KMS-11 (cell line): ENCODE measurements at regions not wholly inside any gene's neighbourhood (a gene's known extent, or its start where the extent isn't known, plus 50 kb on each side); places are given as distances from the start of the nearest gene placed in this dataset.

Experiments
- H2AFZ ChIP-seq: fragments of 200-600 bp; sonication (generic); 2 replicates; pipeline ENCODE4 v1.6.1; 2016; ENCODE audit warnings: antibody characterized with exemption, mixed run types, low read depth
- H3K27ac ChIP-seq: fragments of 200-600 bp; sonication (generic); 2 replicates; pipeline ENCODE4 v1.6.1; 2016; ENCODE audit warnings: mild to moderate bottlenecking, mixed run types
- H3K27me3 ChIP-seq: fragments of 200-600 bp; sonication (generic); 2 replicates; pipeline ENCODE4 v1.6.1; 2017; ENCODE audit warnings: mild to moderate bottlenecking, low read depth, mixed run types, moderate library complexity; ENCODE audit not compliant: insufficient read depth
- H3K36me3 ChIP-seq: fragments of 200-600 bp; sonication (generic); 2 replicates; pipeline ENCODE4 v1.6.1; 2017; ENCODE audit warnings: mild to moderate bottlenecking, mixed run types; ENCODE audit not compliant: insufficient read depth
- H3K4me1 ChIP-seq: fragments of 200-600 bp; sonication (generic); 2 replicates; pipeline ENCODE4 v1.6.1; 2016; ENCODE audit warnings: mild to moderate bottlenecking, low read depth, mixed run types; ENCODE audit not compliant: poor library complexity, severe bottlenecking
- H3K4me2 ChIP-seq: fragments of 200-600 bp; sonication (generic); 2 replicates; pipeline ENCODE4 v1.7.0; 2016; ENCODE audit warnings: mild to moderate bottlenecking, mixed run types
- H3K4me3 ChIP-seq: fragments of 200-600 bp; sonication (generic); IDR thresholded peaks from 2 replicates; pipeline ENCODE4 v1.6.1; 2017; ENCODE audit warnings: low read depth, low read length, mixed read lengths; ENCODE audit not compliant: insufficient read depth
- H3K79me2 ChIP-seq: fragments of 200-600 bp; sonication (generic); 2 replicates; pipeline ENCODE4 v1.6.1; 2016; ENCODE audit warnings: low read depth, mixed run types; ENCODE audit not compliant: insufficient read depth
- H3K9ac ChIP-seq: fragments of 200-600 bp; sonication (generic); 2 replicates; pipeline ENCODE4 v1.6.1; 2016; ENCODE audit warnings: mild to moderate bottlenecking, mixed run types
- H4K20me1 ChIP-seq: fragments of 200-600 bp; sonication (generic); 2 replicates; pipeline ENCODE4 v1.6.1; 2016; ENCODE audit warnings: mild to moderate bottlenecking, mixed run types; ENCODE audit not compliant: insufficient read depth
- CTCF ChIP-seq: fragments of 200-600 bp; sonication (generic); conservative IDR thresholded peaks from 2 replicates; pipeline ENCODE4 v1.6.1; 2017; ENCODE audit warnings: low read depth, mild to moderate bottlenecking, antibody characterized with exemption, low read length, moderate library complexity, mixed read lengths

GRCh38 chrX:121110536-121110935 is 63.1 kb downstream of the GLUD2 start:
- Histone ChIP-seq H4K20me1 (no peaks in the 10 kb centered on the region), H3K4me2 (no peak overlapping the region), H2AFZ (no peak overlapping the region), H3K9ac (no peak overlapping the region), H3K79me2 (no peaks in the 10 kb centered on the region), H3K4me1 (no peaks in the 10 kb centered on the region), H3K4me3 (no peak overlapping the region), H3K36me3 (no peaks in the 10 kb centered on the region), H3K27ac (no peak overlapping the region), H3K27me3 (no peaks in the 10 kb centered on the region)
- no peak for TF ChIP-seq CTCF

- TF ChIP-seq CTCF, result no peak
- Histone ChIP-seq H3K27ac (no peak overlapping the region), H3K4me2 (no peak overlapping the region), H3K9ac (no peak overlapping the region), H3K27me3 (no peaks in the 10 kb centered on the region), H3K4me1 (no peaks in the 10 kb centered on the region), H3K4me3 (no peak overlapping the region), H3K79me2 (no peaks in the 10 kb centered on the region), H2AFZ (no peak overlapping the region), H3K36me3 (no peaks in the 10 kb centered on the region), H4K20me1 (no peaks in the 10 kb centered on the region)
These were observed 67.3 kb downstream of the GLUD2 start for GRCh38 chrX:121114691-121115090.

GRCh38 chrX:121120690-121121605 is 73.5 kb downstream of the GLUD2 start:
- no peaks in the 10 kb centered on the region for H3K36me3 ChIP-seq
- H2AFZ ChIP-seq, result no peak overlapping the region
- H3K4me2 ChIP-seq, result no peak overlapping the region
- H3K4me3 ChIP-seq, result no peak overlapping the region
- H4K20me1 ChIP-seq, result no peaks in the 10 kb centered on the region
- H3K79me2 ChIP-seq, result no peaks in the 10 kb centered on the region
- no peak overlapping the region for H3K27ac ChIP-seq
- no peaks in the 10 kb centered on the region for H3K27me3 ChIP-seq
- H3K4me1 ChIP-seq, result no peaks in the 10 kb centered on the region
- TF ChIP-seq CTCF, result no peak
- no peak overlapping the region for H3K9ac ChIP-seq

- no peaks in the 10 kb centered on the region for H4K20me1 ChIP-seq
- no peak overlapping the region for H2AFZ ChIP-seq
- H3K4me2 ChIP-seq, result no peak overlapping the region
- no peaks in the 10 kb centered on the region for H3K36me3 ChIP-seq
- H3K9ac ChIP-seq, result no peak overlapping the region
- no peak for TF ChIP-seq CTCF
- H3K79me2 ChIP-seq, result no peaks in the 10 kb centered on the region
- no peak overlapping the region for H3K4me3 ChIP-seq
- no peaks in the 10 kb centered on the region for H3K4me1 ChIP-seq
- no peaks in the 10 kb centered on the region for H3K27me3 ChIP-seq
- no peak overlapping the region for H3K27ac ChIP-seq
These were observed 74.9 kb downstream of the GLUD2 start for GRCh38 chrX:121122332-121122731.
